ENCODE measurements at regions not wholly inside any gene's neighbourhood (a gene's known extent, or its start where the extent isn't known, plus 50 kb on each side); places are given as distances from the start of the nearest gene placed in this dataset.

DNA sequence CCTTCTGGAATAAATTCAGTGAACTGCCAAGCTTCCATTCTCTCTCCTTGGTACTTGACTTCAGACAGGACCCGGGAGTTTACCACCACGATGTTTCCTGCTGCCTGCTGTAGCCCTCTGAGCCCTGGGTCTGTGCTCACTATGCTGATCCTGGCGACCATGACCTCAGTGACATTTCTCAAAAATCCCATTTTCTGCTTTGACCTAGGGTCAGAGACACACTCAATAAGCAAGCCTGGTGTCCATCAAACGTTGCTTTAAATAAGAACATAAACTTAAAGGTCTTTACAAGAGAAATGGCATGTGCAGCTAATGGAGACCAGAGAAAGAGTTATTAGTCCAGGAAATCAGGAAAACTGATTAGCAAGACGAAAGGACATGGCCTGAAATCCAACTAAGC, 509.7 kb upstream of the SULF2 start:
- peaks cover 17 to 18% of the 10 kb centered on the region in 2 donors for H3K27me3 Mint-ChIP-seq
- H3K27ac Mint-ChIP-seq, result no peak overlapping the region
- H3K4me1 Mint-ChIP-seq, result peaks cover 0 to 3% of the 10 kb centered on the region in 2 donors
- no peak for DNase-seq
- H3K36me3 Mint-ChIP-seq, result no peaks in the 10 kb centered on the region
- H3K9me3 Mint-ChIP-seq, result no peaks in the 10 kb centered on the region
- no peak for ATAC-seq (replicated peaks)
- H3K4me3 Mint-ChIP-seq, result no peak overlapping the region

GRCh38 chr20:48294196-48294595, 508.9 kb upstream of the SULF2 start:
- H3K4me1 Mint-ChIP-seq, result peaks cover 0 to 3% of the 10 kb centered on the region in 2 donors
- no peak overlapping the region for H3K4me3 Mint-ChIP-seq
- no peaks in the 10 kb centered on the region for H3K36me3 Mint-ChIP-seq
- peaks cover 17 to 20% of the 10 kb centered on the region in 2 donors for H3K27me3 Mint-ChIP-seq
- DNase-seq (no peak), ATAC-seq (replicated peaks) (no peak)
- H3K9me3 Mint-ChIP-seq, result no peaks in the 10 kb centered on the region
- no peak overlapping the region for H3K27ac Mint-ChIP-seq

DNA sequence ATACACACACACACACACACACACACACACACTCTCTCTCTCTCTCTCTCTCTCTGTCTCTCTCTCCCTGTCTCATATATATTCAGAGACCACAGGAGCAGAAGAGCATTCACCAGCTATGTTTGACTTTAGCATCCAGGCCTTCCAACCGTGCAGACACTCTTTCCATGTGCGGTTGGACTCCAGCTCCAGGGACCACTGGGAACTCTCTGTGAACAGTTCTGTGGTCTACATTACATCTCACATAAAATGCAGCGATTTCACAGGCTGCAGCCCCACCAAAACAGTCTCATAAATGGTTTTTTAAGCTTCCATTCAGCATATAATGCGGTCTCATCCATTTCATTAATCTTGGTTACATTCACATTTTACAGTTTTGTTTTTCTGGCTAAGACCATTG, 508.4 kb upstream of the SULF2 start:
- no peak for ATAC-seq (replicated peaks)
- Mint-ChIP-seq H3K36me3 (no peaks in the 10 kb centered on the region), H3K9me3 (no peaks in the 10 kb centered on the region), H3K4me3 (no peak overlapping the region), H3K4me1 (peaks cover 0 to 3% of the 10 kb centered on the region in 2 donors), H3K27ac (no peak overlapping the region), H3K27me3 (peaks cover 19% of the 10 kb centered on the region in 2 donors)
- no peak for DNase-seq

DNA sequence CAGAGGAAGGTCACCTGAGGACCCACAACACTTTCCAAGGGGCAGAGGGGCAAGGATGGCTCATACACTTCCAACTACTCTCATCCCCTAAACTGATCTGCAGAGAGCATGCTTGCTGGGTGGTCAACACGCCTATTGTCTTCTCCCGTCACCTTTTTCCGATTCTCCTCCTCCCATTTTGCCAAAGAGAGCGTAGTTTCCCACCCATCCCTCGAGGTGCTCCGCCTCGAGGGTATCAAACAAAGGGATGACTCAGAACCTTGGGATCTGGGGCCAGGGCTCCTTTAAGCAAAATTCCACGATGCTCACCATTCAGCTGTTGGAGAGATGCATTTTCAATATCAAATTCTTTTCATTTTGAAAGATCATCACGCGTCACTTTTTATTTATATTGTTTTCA, 507.5 kb upstream of the SULF2 start:
- no peak for DNase-seq
- H3K9me3 Mint-ChIP-seq, result no peaks in the 10 kb centered on the region
- no peak overlapping the region for H3K27ac Mint-ChIP-seq
- no peak overlapping the region for H3K4me3 Mint-ChIP-seq
- no peak for ATAC-seq (replicated peaks)
- no peaks in the 10 kb centered on the region for H3K36me3 Mint-ChIP-seq
- peaks cover 17 to 25% of the 10 kb centered on the region in 2 donors for H3K27me3 Mint-ChIP-seq
- H3K4me1 Mint-ChIP-seq, result peaks cover 0 to 3% of the 10 kb centered on the region in 2 donors

DNA sequence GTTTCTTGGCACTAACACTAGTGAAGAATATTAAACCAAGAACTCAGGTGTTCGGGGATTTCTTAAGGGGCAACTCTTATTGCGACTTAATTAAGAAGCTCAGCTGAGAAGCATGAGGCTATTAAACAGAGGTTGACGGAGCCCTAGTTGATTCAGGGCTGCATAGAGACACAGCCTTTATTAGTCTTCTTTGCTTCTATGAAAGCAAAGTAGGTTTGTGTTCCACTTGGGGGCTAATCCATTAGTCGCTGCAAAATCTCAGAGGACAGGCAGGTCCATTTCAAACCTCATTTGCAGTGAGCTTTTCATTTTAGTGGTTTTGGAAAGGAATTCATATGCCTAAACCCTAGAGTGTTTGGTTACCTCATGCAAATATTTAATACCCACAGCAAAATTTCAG, 506.6 kb upstream of the SULF2 start:
- Mint-ChIP-seq H3K4me3 (no peak overlapping the region), H3K27me3 (peaks cover 17 to 26% of the 10 kb centered on the region in 2 donors)

GRCh38 chr20:48288930-48289507, 503.7 kb upstream of the SULF2 start:
- Mint-ChIP-seq H3K36me3 (no peaks in the 10 kb centered on the region), H3K27ac (no peak overlapping the region), H3K9me3 (no peaks in the 10 kb centered on the region), H3K27me3 (peaks cover 17 to 26% of the 10 kb centered on the region in 2 donors), H3K4me3 (no peak overlapping the region), H3K4me1 (no peaks in the 10 kb centered on the region)
- no peak for DNase-seq
- ATAC-seq (replicated peaks), result no peak

More for the DNA sequence above, 506.6 kb upstream of the SULF2 start:
- ATAC-seq (replicated peaks) (no peak), DNase-seq (no peak)
- no peaks in the 10 kb centered on the region for H3K36me3 Mint-ChIP-seq
- peaks cover 0 to 3% of the 10 kb centered on the region in 2 donors for H3K4me1 Mint-ChIP-seq
- no peak overlapping the region for H3K27ac Mint-ChIP-seq
- no peaks in the 10 kb centered on the region for H3K9me3 Mint-ChIP-seq

- Mint-ChIP-seq H3K36me3 (no peaks in the 10 kb centered on the region), H3K27me3 (peaks cover 17 to 22% of the 10 kb centered on the region in 2 donors), H3K9me3 (peaks cover 0 to 2% of the 10 kb centered on the region in 2 donors), H3K4me3 (no peak overlapping the region), H3K4me1 (no peaks in the 10 kb centered on the region), H3K27ac (no peak overlapping the region)
- DNase-seq (no peak), ATAC-seq (replicated peaks) (no peak)
Observed at GRCh38 chr20:48287552-48288170, 502.4 kb upstream of the SULF2 start.

DNA sequence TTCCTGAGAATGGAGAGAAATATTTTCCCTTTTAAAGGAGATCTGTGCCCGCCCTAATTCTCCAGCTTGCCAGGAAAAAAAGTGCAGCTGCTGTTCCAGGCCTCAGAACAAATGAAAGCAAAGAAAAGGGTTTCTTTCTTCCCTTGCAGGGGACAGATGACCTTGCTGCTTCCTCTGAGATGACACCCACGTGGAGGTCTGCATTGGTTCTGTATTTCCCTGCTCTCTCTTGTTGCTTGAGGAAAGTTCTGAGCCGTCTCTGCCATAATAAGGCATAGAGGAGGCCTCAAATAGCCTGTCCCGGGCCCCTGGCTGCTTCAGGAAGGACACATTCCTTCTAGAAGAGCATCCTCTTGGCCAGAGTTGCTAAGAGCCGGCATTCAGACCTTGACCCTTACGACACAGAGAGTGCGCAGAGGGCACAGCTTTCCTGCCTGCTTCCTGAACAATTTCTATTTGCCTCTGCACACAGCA, 501.8 kb upstream of the SULF2 start:
- Mint-ChIP-seq H3K4me1 (no peaks in the 10 kb centered on the region), H3K27ac (no peak overlapping the region), H3K36me3 (no peaks in the 10 kb centered on the region), H3K9me3 (peaks cover 0 to 2% of the 10 kb centered on the region in 2 donors), H3K27me3 (peaks cover 17 to 22% of the 10 kb centered on the region in 2 donors), H3K4me3 (no peak overlapping the region)
- DNase-seq, result no peak
- ATAC-seq (replicated peaks), result no peak

GRCh38 chr20:48286601-48287000, 501.3 kb upstream of the SULF2 start:
- no peak overlapping the region for H3K27ac Mint-ChIP-seq
- H3K27me3 Mint-ChIP-seq, result peaks cover 17 to 22% of the 10 kb centered on the region in 2 donors
- no peak for ATAC-seq (replicated peaks)
- H3K36me3 Mint-ChIP-seq, result no peaks in the 10 kb centered on the region
- no peaks in the 10 kb centered on the region for H3K4me1 Mint-ChIP-seq
- H3K9me3 Mint-ChIP-seq, result peaks cover 0 to 2% of the 10 kb centered on the region in 2 donors
- DNase-seq, result no peak
- no peak overlapping the region for H3K4me3 Mint-ChIP-seq

- no peak overlapping the region for H3K4me3 Mint-ChIP-seq
- peaks cover 17 to 22% of the 10 kb centered on the region in 2 donors for H3K27me3 Mint-ChIP-seq
- H3K9me3 Mint-ChIP-seq, result peaks cover 0 to 2% of the 10 kb centered on the region in 2 donors
- DNase-seq (no peak), ATAC-seq (replicated peaks) (no peak)
- H3K4me1 Mint-ChIP-seq, result no peaks in the 10 kb centered on the region
- H3K27ac Mint-ChIP-seq, result no peak overlapping the region
- no peaks in the 10 kb centered on the region for H3K36me3 Mint-ChIP-seq
Observed at GRCh38 chr20:48285656-48286055, 500.4 kb upstream of the SULF2 start.

GRCh38 chr20:48284837-48285236, 499.6 kb upstream of the SULF2 start:
- ATAC-seq (replicated peaks), result no peak
- Mint-ChIP-seq H3K4me3 (no peak overlapping the region), H3K36me3 (no peaks in the 10 kb centered on the region), H3K9me3 (peaks cover 0 to 2% of the 10 kb centered on the region in 2 donors), H3K4me1 (no peaks in the 10 kb centered on the region), H3K27me3 (peaks cover 11 to 18% of the 10 kb centered on the region in 2 donors), H3K27ac (no peak overlapping the region)
- DNase-seq, result no peak

- no peak for ATAC-seq (replicated peaks)
- H3K4me3 Mint-ChIP-seq, result no peak overlapping the region
- peaks cover 0 to 3% of the 10 kb centered on the region in 2 donors for H3K4me1 Mint-ChIP-seq
- no peaks in the 10 kb centered on the region for H3K36me3 Mint-ChIP-seq
- peaks cover 6 to 15% of the 10 kb centered on the region in 2 donors for H3K27me3 Mint-ChIP-seq
- DNase-seq, result no peak
- H3K27ac Mint-ChIP-seq, result no peak overlapping the region
- H3K9me3 Mint-ChIP-seq, result peaks cover 0 to 2% of the 10 kb centered on the region in 2 donors
Observed at GRCh38 chr20:48284315-48284714, 499.0 kb upstream of the SULF2 start.

GRCh38 chr20:48283470-48284110, 498.3 kb upstream of the SULF2 start:
- no peak for ATAC-seq (replicated peaks)
- peaks cover 0 to 2% of the 10 kb centered on the region in 2 donors for H3K9me3 Mint-ChIP-seq
- H3K4me1 Mint-ChIP-seq, result peaks cover 0 to 3% of the 10 kb centered on the region in 2 donors
- no peaks in the 10 kb centered on the region for H3K36me3 Mint-ChIP-seq
- no peak for DNase-seq
- peaks cover 0 to 8% of the 10 kb centered on the region in 2 donors for H3K27me3 Mint-ChIP-seq
- no peak overlapping the region for H3K4me3 Mint-ChIP-seq
- no peak overlapping the region for H3K27ac Mint-ChIP-seq

DNA sequence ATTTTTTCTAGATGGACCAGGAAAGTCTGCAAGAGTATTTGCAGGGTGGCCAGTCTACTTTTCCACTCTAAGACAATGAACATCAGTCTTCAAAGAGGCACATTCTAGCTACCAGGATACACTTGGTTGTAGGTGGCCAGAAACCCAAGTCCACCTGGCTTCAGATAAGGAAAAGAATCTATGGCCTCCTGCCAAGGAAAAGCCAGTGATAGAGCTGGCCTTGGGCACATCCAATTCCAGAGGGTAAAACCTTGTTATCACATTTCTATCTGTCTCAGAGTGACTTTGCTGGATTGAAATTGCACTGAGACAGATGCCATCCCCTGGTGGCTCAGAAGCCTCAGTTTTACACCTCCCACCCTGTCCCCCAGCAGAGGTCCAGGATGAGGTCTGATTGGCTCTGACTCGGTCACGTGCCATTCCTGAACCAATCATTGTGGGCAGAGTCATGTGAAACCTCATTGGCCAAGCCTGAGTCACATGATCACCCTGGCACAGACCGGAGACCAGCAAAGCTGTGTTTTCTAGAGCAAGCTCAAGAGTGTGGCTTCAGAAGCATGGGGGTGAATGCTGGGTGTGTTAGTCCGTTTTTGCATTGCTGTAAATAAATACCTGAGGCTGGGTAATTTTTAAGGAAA, 497.4 kb upstream of the SULF2 start:
- Mint-ChIP-seq H3K9me3 (peaks cover 0 to 2% of the 10 kb centered on the region in 2 donors), H3K27ac (no peak overlapping the region), H3K4me1 (peaks cover 0 to 3% of the 10 kb centered on the region in 2 donors), H3K4me3 (no peak overlapping the region), H3K27me3 (no peaks in the 10 kb centered on the region), H3K36me3 (no peaks in the 10 kb centered on the region)
- no peak for ATAC-seq (replicated peaks)
- no peak for DNase-seq

Measured in stimulated activated naive B cell treated with anti-CD40 and anti-IgM and Interleukin-4, amounts not matched to agents 10 μg/mL and 1 μg/mL and 100 μg/mL, for 72 hours (primary cell).